ENCODE measurements at regions not wholly inside any gene's neighbourhood (a gene's known extent, or its start where the extent isn't known, plus 50 kb on each side); places are given as distances from the start of the nearest gene placed in this dataset.

- 0% methylated on average over 2 of the region's 2 CpGs for WGBS (ENCODE audit: low lambda C conversion rate)
- intact Hi-C loops (cut with micrococcal nuclease; ENCODE audit: unreplicated experiment) (no loop called here), in situ Hi-C loops (cut with HindIII; ENCODE audit: extremely low pct_ligation_motif_present, low pct_unique_long_range_greater_than_20kb) (no loop called here)
- H3K9ac ChIP-seq (ENCODE audit: insufficient read depth, low read depth, low read length) = no peak overlapping the region
- no peak overlapping the region for H2AFZ ChIP-seq (ENCODE audit: low read length)
- CTCF ChIA-PET (ENCODE audit: low intra/inter-chr PET ratio, low total read pairs) = no interaction called here
- no peaks in the 10 kb centered on the region for H3K79me2 ChIP-seq (ENCODE audit: insufficient read depth, low read length)
- DNase-seq (ENCODE audit: low spot score) (no peak), ATAC-seq (no peak), FAIRE-seq (no peak)
- POLR2A ChIA-PET = no interaction called here
- H3K9me3 ChIP-seq (ENCODE audit: low read length) = no peaks in the 10 kb centered on the region
- no peaks in the 10 kb centered on the region for H3K27me3 ChIP-seq (ENCODE audit: control insufficient read depth in 1 of 2, insufficient read depth in 2 of 2, low read length in 2 of 2)
- H3K27ac ChIP-seq (ENCODE audit: extremely low read length, insufficient read depth, low read length) = no peak overlapping the region
- no peak overlapping the region for H3K4me3 ChIP-seq (replicated peaks in 1 of 3; ENCODE audit: insufficient read depth in 1 of 3, low read depth in 2 of 3, low read length in 3 of 3)
- no peak overlapping the region for H3K4me2 ChIP-seq (ENCODE audit: low read depth, low read length)
- no peaks in the 10 kb centered on the region for H3K4me1 ChIP-seq (ENCODE audit: insufficient read depth, low read length)
- BruUV-seq (replicated peaks) = no TSS peak
- H4K20me1 ChIP-seq (ENCODE audit: insufficient read depth, low read length) = no peaks in the 10 kb centered on the region
- TF ChIP-seq ZNF549 (CRISPR knock-in tag; IDR thresholded peaks at IDR 0.05) (no peak), SATB2 (CRISPR knock-in tag; IDR thresholded peaks at IDR 0.05) (no peak), HNRNPH1 (optimal IDR thresholded peaks at IDR 0.05; ENCODE audit: low read depth, low read length) (no peak), ZNF232 (CRISPR knock-in tag; IDR thresholded peaks at IDR 0.05; ENCODE audit: borderline replicate concordance) (no peak), GABPA (IDR thresholded peaks at IDR 0.05; ENCODE audit: low read depth, low read length) (no peak), GABPA (CRISPR knock-in tag; IDR thresholded peaks at IDR 0.05; ENCODE audit: low read depth) (no peak), MIER3 (CRISPR knock-in tag; IDR thresholded peaks at IDR 0.05; ENCODE audit: borderline replicate concordance) (no peak), ZNF841 (CRISPR knock-in tag; IDR thresholded peaks at IDR 0.05; ENCODE audit: borderline replicate concordance) (no peak), HMGA1 (CRISPR knock-in tag; conservative IDR thresholded peaks at IDR 0.05) (no peak), ZNF577 (CRISPR knock-in tag; IDR thresholded peaks at IDR 0.05; ENCODE audit: borderline replicate concordance, low read depth) (no peak), ZNF3 (CRISPR knock-in tag; IDR thresholded peaks at IDR 0.05) (no peak), ASH2L (IDR thresholded peaks at IDR 0.05; ENCODE audit: insufficient read length, low read depth, low read length) (no peak), BHLHE40 (IDR thresholded peaks at IDR 0.05; ENCODE audit: low read length) (no peak), U2AF2 (IDR thresholded peaks at IDR 0.05; ENCODE audit: low read depth, low read length) (no peak), ZNF530 (CRISPR knock-in tag; IDR thresholded peaks at IDR 0.05; ENCODE audit: low read depth) (no peak), HOXA7 (CRISPR knock-in tag; IDR thresholded peaks at IDR 0.05) (no peak), ZNF552 (CRISPR knock-in tag; IDR thresholded peaks at IDR 0.05; ENCODE audit: borderline replicate concordance) (no peak)
- no peaks in the 10 kb centered on the region for H3K36me3 ChIP-seq (replicated peaks in 1 of 2; ENCODE audit: control insufficient read depth in 1 of 2, insufficient read depth in 2 of 2, low read length in 2 of 2)
Observed at GRCh38 chr12:13450231-13451080, 253.9 kb downstream of the EMP1 start.

Measured in HepG2 (cell line).